Mucosa of stomach (tissue), 1 donor: ENCODE measurements at regions not wholly inside any gene's neighbourhood (a gene's known extent, or its start where the extent isn't known, plus 50 kb on each side); places are given as distances from the start of the nearest gene placed in this dataset.
"Not testable (repeated sequence)": the region's sequence is repeated elsewhere in the genome, so short reads cannot be mapped to it uniquely, and the experiment has no call there.

ENCODE experiments used
- H3K27me3 ChIP-seq: one replicate; pipeline ENCODE4 v1.7.0; 2013; ENCODE audit warnings: mild to moderate bottlenecking, low read length; ENCODE audit not compliant: control insufficient read depth, insufficient read depth
- H3K36me3 ChIP-seq: one replicate; pipeline ENCODE4 v1.7.0; 2013; ENCODE audit warnings: low read length; ENCODE audit not compliant: control insufficient read depth, insufficient read depth
- H3K4me1 ChIP-seq: one replicate; pipeline ENCODE4 v1.7.0; 2013; ENCODE audit warnings: mild to moderate bottlenecking, low read length; ENCODE audit not compliant: control insufficient read depth, insufficient read depth
- H3K4me3 ChIP-seq: one replicate; pipeline ENCODE4 v1.7.0; 2013; ENCODE audit warnings: low read length
- H3K9ac ChIP-seq: one replicate; pipeline ENCODE4 v1.7.0; 2013; ENCODE audit warnings: mild to moderate bottlenecking, low read length, moderate library complexity
- H3K9me3 ChIP-seq: one replicate; pipeline ENCODE4 v1.7.0; 2013; ENCODE audit warnings: mild to moderate bottlenecking, low read length, moderate library complexity; ENCODE audit not compliant: control insufficient read depth
- donor health status: Pancreatic carcinoma.

DNA sequence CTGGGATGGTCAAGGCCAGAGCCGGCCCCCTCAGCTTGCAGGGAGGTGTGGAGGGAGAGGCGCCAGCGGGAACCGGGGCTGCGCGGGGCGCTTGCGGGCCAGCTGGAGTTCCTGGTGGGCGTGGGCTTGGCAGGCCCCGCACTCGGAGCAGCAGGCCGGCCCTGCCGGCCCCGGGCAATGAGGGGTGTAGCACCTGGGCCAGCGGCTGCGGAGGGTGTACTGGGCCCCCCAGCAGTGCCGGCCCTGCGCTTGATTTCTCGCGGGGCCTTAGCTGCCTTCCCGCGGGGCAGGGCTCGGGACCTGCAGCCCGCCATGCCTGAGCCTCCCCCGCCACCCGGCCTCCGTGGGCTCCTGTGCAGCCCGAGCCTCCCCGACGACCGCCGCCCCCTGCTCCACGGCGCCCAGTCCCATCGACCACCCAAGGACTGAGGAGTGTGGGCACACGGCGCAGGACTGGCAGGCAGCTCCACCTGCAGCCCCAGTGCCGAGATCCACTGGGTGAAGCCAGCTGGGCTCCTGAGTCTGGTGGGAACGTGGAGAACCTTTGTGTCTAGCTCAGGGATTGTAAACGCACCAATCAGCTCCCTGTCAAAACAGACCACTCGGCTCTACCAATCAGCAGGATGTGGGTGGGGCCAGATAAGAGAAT, 489.3 kb upstream of the COBL start:
- H3K4me1 ChIP-seq, H3K36me3 ChIP-seq, H3K9ac ChIP-seq, H3K9me3 ChIP-seq, H3K4me3 ChIP-seq, H3K27me3 ChIP-seq: not testable (repeated sequence)

DNA sequence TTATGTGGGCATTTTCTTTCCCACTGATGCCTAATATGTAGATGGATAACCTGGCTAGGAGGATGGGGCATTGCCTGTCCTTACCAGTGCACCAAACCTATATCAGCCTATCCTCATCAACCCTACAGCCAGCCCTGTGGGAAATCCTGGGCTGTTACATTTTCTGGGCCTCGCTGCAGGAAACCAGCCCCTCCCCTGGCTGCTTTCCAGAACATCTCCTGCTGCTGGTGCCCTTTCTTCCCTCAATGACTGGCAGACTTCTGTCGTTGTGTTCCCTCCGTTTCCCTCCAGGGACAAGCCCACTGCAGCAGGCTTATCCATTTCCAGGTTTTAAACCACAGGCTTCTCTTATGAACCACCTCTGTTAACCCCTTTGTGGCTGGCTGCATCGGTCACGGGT, 486.1 kb upstream of the COBL start:
- Histone ChIP-seq H3K27me3 (no peaks in the 10 kb centered on the region), H3K4me1 (no peaks in the 10 kb centered on the region), H3K9ac (no peak overlapping the region)

DNA sequence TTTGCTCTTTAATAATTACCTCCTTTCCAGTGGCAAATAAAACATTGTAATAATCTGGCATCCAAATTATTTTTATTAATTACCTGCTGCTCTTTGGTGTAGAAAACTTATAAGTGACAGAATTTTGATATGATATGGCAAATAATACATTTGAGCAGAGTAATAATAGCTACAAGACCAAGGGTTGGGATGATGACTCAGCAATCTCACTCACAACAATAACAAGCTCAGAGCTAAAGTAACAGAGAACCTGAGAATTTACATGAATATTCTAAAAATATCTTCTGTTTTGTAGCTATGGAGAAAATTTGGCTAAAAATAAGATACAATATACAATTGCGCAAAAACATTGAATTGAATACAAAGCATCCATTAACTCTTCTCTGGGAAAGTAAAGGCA, 480.8 kb upstream of the COBL start:
- Histone ChIP-seq H3K4me1 (no peaks in the 10 kb centered on the region), H3K9me3 (no peaks in the 10 kb centered on the region), H3K9ac (no peak overlapping the region), H3K27me3 (no peaks in the 10 kb centered on the region), H3K4me3 (no peak overlapping the region), H3K36me3 (no peaks in the 10 kb centered on the region)

More for the DNA sequence above, 486.1 kb upstream of the COBL start:
- no peaks in the 10 kb centered on the region for H3K36me3 ChIP-seq
- H3K4me3 ChIP-seq: no peak overlapping the region
- H3K9me3 ChIP-seq: no peaks in the 10 kb centered on the region

DNA sequence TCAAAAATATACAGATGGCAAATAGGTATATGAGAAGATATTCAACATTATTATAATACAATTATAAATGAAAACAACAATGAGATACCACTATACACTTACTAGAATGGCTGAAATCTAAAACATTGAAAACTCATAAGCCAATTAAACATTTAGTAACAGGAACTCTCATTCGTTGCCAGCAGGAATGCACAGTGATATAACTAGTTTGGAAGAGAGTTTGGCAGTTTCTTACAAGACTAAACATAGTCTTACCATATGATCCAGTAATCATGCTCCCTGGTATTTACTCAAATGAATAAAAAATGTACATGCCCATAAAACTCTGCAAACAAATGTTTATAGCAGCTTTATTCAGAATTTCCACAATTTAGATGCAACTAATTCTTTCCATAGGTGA, 476.2 kb upstream of the COBL start:
- Histone ChIP-seq H3K4me3 (no peak overlapping the region), H3K9me3 (no peaks in the 10 kb centered on the region)

DNA sequence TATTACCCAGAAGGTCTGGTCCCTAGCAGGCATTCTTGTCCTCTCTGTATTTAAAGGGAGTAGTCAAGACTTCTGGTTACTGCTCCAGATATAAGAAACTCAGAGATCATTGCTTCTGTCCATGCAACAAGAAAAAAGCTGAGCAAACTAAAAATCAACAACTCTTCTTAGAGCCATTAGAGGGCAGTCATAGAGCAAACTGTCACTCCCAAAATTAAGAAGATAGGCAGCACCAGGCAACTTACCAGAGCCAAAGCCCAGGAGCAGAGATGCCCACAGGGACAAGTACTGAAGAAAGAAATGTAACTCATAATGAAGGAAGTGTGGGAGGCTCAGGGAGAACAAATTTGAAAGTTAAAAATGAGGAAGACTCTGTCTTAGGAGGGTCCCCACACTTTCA, 472.9 kb upstream of the COBL start:
- no peaks in the 10 kb centered on the region for H3K36me3 ChIP-seq
- no peaks in the 10 kb centered on the region for H3K4me1 ChIP-seq
- no peaks in the 10 kb centered on the region for H3K27me3 ChIP-seq
- no peak overlapping the region for H3K4me3 ChIP-seq
- no peaks in the 10 kb centered on the region for H3K9me3 ChIP-seq
- H3K9ac ChIP-seq: no peak overlapping the region

More for the DNA sequence above, 476.2 kb upstream of the COBL start:
- Histone ChIP-seq H3K9ac (no peak overlapping the region), H3K36me3 (no peaks in the 10 kb centered on the region), H3K4me1 (no peaks in the 10 kb centered on the region), H3K27me3 (no peaks in the 10 kb centered on the region)

DNA sequence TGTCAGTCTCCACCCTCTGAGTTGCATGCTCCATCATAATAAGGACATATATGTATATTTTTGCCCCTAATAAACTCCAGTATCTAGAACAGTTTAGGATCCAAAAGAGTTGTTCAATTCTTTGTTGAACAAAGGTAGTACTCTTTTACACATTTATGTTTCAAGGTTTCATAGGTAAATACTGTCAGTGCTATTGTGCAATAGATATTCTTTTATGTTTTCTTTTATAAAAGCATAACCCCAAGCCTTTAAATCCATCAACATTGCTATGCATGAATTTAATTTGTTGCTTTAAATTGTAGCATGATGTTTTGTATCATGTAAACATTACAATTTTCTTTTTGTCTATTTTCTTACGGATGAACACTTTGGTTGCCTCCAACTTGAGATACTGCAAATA, 469.7 kb upstream of the COBL start:
- no peak overlapping the region for H3K4me3 ChIP-seq

DNA sequence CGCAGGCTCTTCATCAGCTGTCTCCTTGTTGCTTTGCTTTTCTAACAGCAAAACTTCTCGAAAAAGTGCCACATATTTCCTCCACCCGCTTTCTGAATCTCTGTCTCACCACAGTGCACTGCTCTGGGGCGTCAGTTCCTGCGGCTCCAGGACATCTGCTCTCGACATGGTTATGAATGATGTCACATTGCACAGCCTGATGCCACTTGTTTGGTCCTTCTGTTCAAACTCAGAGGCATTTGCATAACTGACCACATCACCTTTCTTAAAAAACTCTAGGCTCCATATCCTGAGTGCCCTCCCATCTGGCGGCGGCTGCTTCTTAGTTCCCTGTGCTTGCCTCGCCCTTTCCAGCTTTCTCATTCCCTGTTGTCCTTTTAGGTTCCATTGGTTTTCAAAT, 469.3 kb upstream of the COBL start:
- H3K36me3 ChIP-seq: no peaks in the 10 kb centered on the region
- H3K9me3 ChIP-seq: no peaks in the 10 kb centered on the region
- no peaks in the 10 kb centered on the region for H3K27me3 ChIP-seq
- H3K4me1 ChIP-seq: no peaks in the 10 kb centered on the region
- H3K4me3 ChIP-seq: no peak overlapping the region
- H3K9ac ChIP-seq: no peak overlapping the region

More for the DNA sequence above, 469.7 kb upstream of the COBL start:
- Histone ChIP-seq H3K4me1 (no peaks in the 10 kb centered on the region), H3K27me3 (no peaks in the 10 kb centered on the region), H3K36me3 (no peaks in the 10 kb centered on the region), H3K9me3 (no peaks in the 10 kb centered on the region), H3K9ac (no peak overlapping the region)

DNA sequence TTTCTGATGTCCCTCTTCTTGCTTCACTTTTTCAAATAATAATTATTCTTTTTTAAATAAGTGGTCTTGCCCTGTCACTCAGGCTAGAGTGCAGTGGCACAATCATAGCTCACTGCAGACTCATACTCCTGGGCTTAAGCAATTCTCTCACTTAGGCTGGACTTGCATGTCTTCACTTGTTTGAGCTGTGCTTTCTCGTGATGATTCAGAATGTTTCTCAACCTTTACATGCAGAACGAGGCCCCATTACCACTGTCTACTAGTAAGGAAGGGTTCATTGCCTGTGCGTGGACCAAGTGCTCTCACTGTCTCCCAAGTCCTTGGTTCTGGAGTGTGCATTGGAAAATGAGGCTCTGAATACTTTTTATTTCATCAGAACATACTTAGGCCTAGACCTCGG, 468.6 kb upstream of the COBL start:
- Histone ChIP-seq H3K36me3 (no peaks in the 10 kb centered on the region), H3K9ac (no peak overlapping the region), H3K4me1 (no peaks in the 10 kb centered on the region), H3K27me3 (no peaks in the 10 kb centered on the region), H3K4me3 (no peak overlapping the region), H3K9me3 (no peaks in the 10 kb centered on the region)

DNA sequence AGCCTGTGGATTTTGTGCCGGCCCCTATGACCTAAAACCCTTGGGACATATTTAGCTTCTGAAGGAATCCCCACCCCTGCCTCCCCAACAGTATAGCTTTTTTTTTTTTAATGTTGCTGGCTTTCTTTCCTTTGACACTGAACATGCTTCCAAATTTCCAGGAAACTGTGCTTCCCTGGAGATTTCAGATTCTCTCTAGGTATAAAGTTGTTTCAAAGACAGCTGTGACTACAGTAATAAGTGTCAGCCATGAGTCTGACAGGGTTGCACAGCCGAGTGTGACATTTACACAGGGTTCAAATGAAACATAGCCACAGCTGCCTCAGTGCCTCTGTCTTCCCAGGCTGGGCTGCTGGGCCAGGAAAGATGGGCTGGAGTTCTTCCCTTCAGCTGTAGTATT, 466.6 kb upstream of the COBL start:
- Histone ChIP-seq H3K4me3 (no peak overlapping the region), H3K9me3 (no peaks in the 10 kb centered on the region), H3K9ac (no peak overlapping the region), H3K36me3 (no peaks in the 10 kb centered on the region), H3K4me1 (no peaks in the 10 kb centered on the region), H3K27me3 (no peaks in the 10 kb centered on the region)

DNA sequence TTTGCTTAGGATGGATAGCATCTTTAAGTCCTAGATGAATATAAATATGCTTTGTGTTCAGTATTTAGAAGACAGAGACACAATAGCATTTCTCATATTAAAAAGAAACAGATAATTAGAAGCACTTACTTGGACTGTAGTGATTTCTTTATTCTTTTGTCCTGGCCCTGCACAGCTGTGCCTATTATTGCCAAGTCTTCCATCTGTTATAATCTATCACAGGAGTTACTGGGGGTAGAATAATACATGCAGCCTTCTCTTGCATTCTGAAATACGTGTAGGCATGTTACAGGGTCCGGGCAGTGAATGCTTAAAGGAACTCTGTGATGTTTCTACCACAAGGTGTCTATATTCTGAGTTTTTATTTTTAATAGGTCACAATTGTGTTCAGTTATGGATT, 461.5 kb upstream of the COBL start:
- Histone ChIP-seq H3K9ac (no peak overlapping the region), H3K9me3 (no peaks in the 10 kb centered on the region), H3K27me3 (no peaks in the 10 kb centered on the region), H3K4me3 (no peak overlapping the region), H3K4me1 (no peaks in the 10 kb centered on the region), H3K36me3 (no peaks in the 10 kb centered on the region)

DNA sequence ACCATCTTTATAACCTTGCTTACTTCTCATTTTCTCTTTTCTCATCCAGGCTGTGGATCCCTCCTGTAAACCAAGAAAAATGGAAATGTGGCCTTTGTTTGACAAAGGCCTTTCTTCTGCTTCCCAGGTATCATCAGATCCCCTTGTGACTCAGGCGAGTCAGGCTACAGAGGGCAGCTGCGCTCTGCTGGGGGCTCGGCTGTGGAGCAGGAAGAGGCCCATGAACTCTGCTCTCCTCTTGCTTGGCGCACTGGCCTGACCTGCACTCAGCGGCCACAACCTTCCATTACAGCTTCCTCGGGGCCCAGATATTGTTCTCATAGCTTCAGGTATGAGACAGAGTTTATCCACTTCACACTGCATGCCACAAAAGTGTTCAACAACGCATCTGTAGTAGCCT, 457.6 kb upstream of the COBL start:
- no peak overlapping the region for H3K9ac ChIP-seq
- no peaks in the 10 kb centered on the region for H3K9me3 ChIP-seq
- H3K4me1 ChIP-seq: no peaks in the 10 kb centered on the region
- no peak overlapping the region for H3K4me3 ChIP-seq
- H3K27me3 ChIP-seq: no peaks in the 10 kb centered on the region
- H3K36me3 ChIP-seq: no peaks in the 10 kb centered on the region

DNA sequence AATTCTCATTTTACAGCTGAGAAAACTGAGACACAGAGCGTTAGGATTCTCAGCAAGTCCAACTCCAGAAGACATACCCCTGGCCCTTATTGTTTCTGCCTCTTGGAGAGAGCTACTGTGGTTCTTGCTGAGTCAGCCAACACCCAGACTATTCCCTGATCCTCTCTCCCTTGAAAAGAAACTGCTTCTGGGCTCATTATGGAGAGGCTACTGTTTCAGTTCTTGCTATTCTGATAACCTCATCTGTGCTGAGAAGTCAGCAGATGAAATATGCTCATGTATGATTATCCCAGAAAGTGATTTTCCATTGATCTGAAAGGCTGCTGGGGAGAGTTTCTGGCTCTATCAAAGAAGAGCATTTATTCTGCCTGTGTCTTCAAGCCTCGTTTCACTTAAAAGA, 455.6 kb upstream of the COBL start:
- no peaks in the 10 kb centered on the region for H3K27me3 ChIP-seq
- no peaks in the 10 kb centered on the region for H3K36me3 ChIP-seq
- no peaks in the 10 kb centered on the region for H3K4me1 ChIP-seq
- no peak overlapping the region for H3K9ac ChIP-seq
- H3K9me3 ChIP-seq: no peaks in the 10 kb centered on the region
- H3K4me3 ChIP-seq: no peak overlapping the region

DNA sequence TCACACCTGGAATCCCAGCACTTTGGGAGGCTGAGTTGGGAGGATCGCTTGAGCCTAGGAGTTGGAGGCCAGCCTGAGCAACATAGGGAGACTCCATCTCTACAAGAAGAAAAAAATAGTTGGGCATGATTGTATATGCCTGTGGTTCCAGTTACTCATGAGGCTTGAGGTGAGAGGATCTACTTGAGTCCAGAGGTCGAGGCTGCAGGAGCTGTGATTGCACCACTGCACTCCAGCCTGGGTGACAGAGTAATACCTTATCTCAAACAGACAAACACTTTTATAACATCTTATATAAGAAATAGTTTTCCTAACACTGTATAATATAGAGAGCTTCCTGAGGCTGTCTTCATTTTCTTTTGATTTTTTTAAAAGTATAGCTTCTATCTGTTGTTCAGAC, 448.4 kb upstream of the COBL start:
- H3K4me1 ChIP-seq: no peaks in the 10 kb centered on the region
- H3K36me3 ChIP-seq: no peaks in the 10 kb centered on the region
- no peak overlapping the region for H3K4me3 ChIP-seq
- H3K9ac ChIP-seq: no peak overlapping the region
- H3K9me3 ChIP-seq: no peaks in the 10 kb centered on the region
- H3K27me3 ChIP-seq: no peaks in the 10 kb centered on the region
